Gastroesophageal sphincter (tissue), 4 donors: ENCODE measurements at regions not wholly inside any gene's neighbourhood (a gene's known extent, or its start where the extent isn't known, plus 50 kb on each side); places are given as distances from the start of the nearest gene placed in this dataset.

Source experiments
- ATAC-seq: fragments of 150-250 bp; one replicate; pipeline ENCODE4 v1.9.1; 2016; ENCODE audit warnings: mild to moderate bottlenecking, moderate library complexity
- H3K27ac ChIP-seq, 4 donors: fragments of 200-600 bp; sonication (generic) in 3 of 4; 1 replicate in 3 of 4; 2 replicates in 1 of 4; pipeline ENCODE4 v1.5.1; 2016 to 2019
- H3K27me3 ChIP-seq: fragments of 200-600 bp; sonication (generic); one replicate; pipeline ENCODE4 v1.5.1; 2019
- H3K36me3 ChIP-seq, 2 donors: fragments of 200-600 bp; sonication (generic); one replicate each; pipeline ENCODE4 v1.5.1; 2019; ENCODE audit warnings: control low read depth in 1 of 2
- H3K4me1 ChIP-seq, 3 donors: fragments of 200-600 bp; sonication (generic); 1 replicate in 2 of 3; 2 replicates in 1 of 3; pipeline ENCODE4 v1.5.1; 2016 to 2019; ENCODE audit warnings: control low read depth in 2 of 3
- H3K4me3 ChIP-seq, 2 donors: fragments of 200-600 bp; sonication (generic); one replicate each; pipeline ENCODE4 v1.5.1; 2019; ENCODE audit warnings: mild to moderate bottlenecking in 1 of 2, moderate library complexity in 1 of 2
- H3K9me3 ChIP-seq, 3 donors: fragments of 200-600 bp; sonication (generic); one replicate each; pipeline ENCODE4 v1.5.1; 2017 to 2019; ENCODE audit warnings: control low read depth in 2 of 3
- CTCF ChIP-seq, 4 experiments: fragments of 200-600 bp in 2 of 4; fragments of 450-650 bp in 2 of 4; sonication (generic) in 1 of 4; IDR thresholded peaks; one replicate each; pipeline ENCODE4 v1.5.1; 2017 to 2019; ENCODE audit warnings: antibody characterized with exemption in 4 of 4, mild to moderate bottlenecking in 2 of 4, moderate library complexity in 2 of 4
- EP300 ChIP-seq: sonication (generic); formaldehyde crosslinking; IDR thresholded peaks from one replicate; pipeline ENCODE4 v1.6.1; 2017; ENCODE audit warnings: antibody characterized with exemption, mild to moderate bottlenecking
- POLR2A ChIP-seq, 2 donors: fragments of 450-650 bp; IDR thresholded peaks; one replicate each; pipeline ENCODE4 v1.6.1; 2017; ENCODE audit warnings: antibody characterized with exemption in 2 of 2, mild to moderate bottlenecking in 2 of 2, moderate library complexity in 1 of 2
- POLR2AphosphoS5 ChIP-seq: sonication (generic); formaldehyde crosslinking; IDR thresholded peaks from one replicate; pipeline ENCODE4 v1.6.1; 2017; ENCODE audit warnings: antibody characterized with exemption
- WGBS, 2 donors: methylation state at CpG; one replicate each; pipeline ENCODE4 v1.1.5; 2018; ENCODE audit warnings: low coverage in 1 of 2; 5-methylcytosine and 5-hydroxymethylcytosine counted together

GRCh38 chr10:3538656-3539531, 246.1 kb downstream of the KLF6 start:
- H3K4me3 ChIP-seq: no peak overlapping the region
- peak overlapping the region in 3 of 4 donors; percentile 31 to 76 (median 71) for H3K27ac ChIP-seq
- ATAC-seq: peak; percentile 76

GRCh38 chr10:3538291-3538655, 246.7 kb downstream of the KLF6 start:
- no peak for TF ChIP-seq POLR2AphosphoS5
- TF ChIP-seq CTCF (IDR thresholded peaks at IDR 0.05): no peak
- no peak for TF ChIP-seq POLR2A (IDR thresholded peaks at IDR 0.05)
- no peak for TF ChIP-seq EP300
- no peaks in the 10 kb centered on the region for H3K36me3 ChIP-seq
- no peaks in the 10 kb centered on the region for H3K9me3 ChIP-seq
- ATAC-seq: no peak
- no peaks in the 10 kb centered on the region for H3K27me3 ChIP-seq
- H3K4me1 ChIP-seq: peaks cover 0 to 33% (median 3%) of the 10 kb centered on the region in 3 donors
- H3K27ac ChIP-seq: peak overlapping the region in 3 of 4 donors; percentile 31 to 76 (median 71)
- WGBS, 2 donors: 68 to 86% methylated on average over 1 to 6 of the region's 6 CpGs
- H3K4me3 ChIP-seq: no peak overlapping the region

More at GRCh38 chr10:3538656-3539531, 246.1 kb downstream of the KLF6 start:
- Histone ChIP-seq H3K9me3 (no peaks in the 10 kb centered on the region), H3K36me3 (no peaks in the 10 kb centered on the region), H3K4me1 (peaks cover 0 to 33% (median 3%) of the 10 kb centered on the region in 3 donors), H3K27me3 (no peaks in the 10 kb centered on the region)
- no peak for TF ChIP-seq EP300
- TF ChIP-seq CTCF (IDR thresholded peaks at IDR 0.05): no peak
- TF ChIP-seq POLR2A (IDR thresholded peaks at IDR 0.05): no peak
- peak; percentile 91 for TF ChIP-seq POLR2AphosphoS5
- WGBS, 2 donors: 50 to 83% methylated on average over 12 to 23 of the region's 25 CpGs

- ATAC-seq: no peak
- 88 to 100% methylated on average over 3 of the region's 3 CpGs for WGBS, 2 donors
- Histone ChIP-seq H3K27ac (peak overlapping the region in 3 of 4 donors; percentile 31 to 76 (median 71)), H3K4me3 (no peak overlapping the region), H3K9me3 (no peaks in the 10 kb centered on the region), H3K4me1 (peaks cover 0 to 29% (median 3%) of the 10 kb centered on the region in 3 donors), H3K36me3 (no peaks in the 10 kb centered on the region), H3K27me3 (no peaks in the 10 kb centered on the region)
- TF ChIP-seq EP300: no peak
- no peak for TF ChIP-seq POLR2A (IDR thresholded peaks at IDR 0.05)
- TF ChIP-seq CTCF (IDR thresholded peaks at IDR 0.05): no peak
- TF ChIP-seq POLR2AphosphoS5: no peak
These were observed 247.5 kb downstream of the KLF6 start for GRCh38 chr10:3537518-3537917.

GRCh38 chr10:3535001-3535400, 250.0 kb downstream of the KLF6 start:
- Histone ChIP-seq H3K9me3 (no peaks in the 10 kb centered on the region), H3K27me3 (no peaks in the 10 kb centered on the region), H3K27ac (no peak overlapping the region), H3K4me3 (no peak overlapping the region), H3K4me1 (peaks cover 0 to 17% (median 0%) of the 10 kb centered on the region in 3 donors), H3K36me3 (no peaks in the 10 kb centered on the region)
- ATAC-seq: no peak
- WGBS, 2 donors: 93% methylated on average over 7 of the region's 7 CpGs; no CpG with 5 or more reads in 1 of the 2 donors
- no peak for TF ChIP-seq EP300
- TF ChIP-seq POLR2A (IDR thresholded peaks at IDR 0.05): no peak
- TF ChIP-seq CTCF (IDR thresholded peaks at IDR 0.05): no peak
- TF ChIP-seq POLR2AphosphoS5: no peak

GRCh38 chr10:3534433-3534832, 250.6 kb downstream of the KLF6 start:
- 89% methylated on average over 10 of the region's 10 CpGs; no CpG with 5 or more reads in 1 of the 2 donors for WGBS, 2 donors
- ATAC-seq: no peak

More at GRCh38 chr10:3534433-3534832, 250.6 kb downstream of the KLF6 start:
- Histone ChIP-seq H3K4me1 (peaks cover 0 to 18% (median 0%) of the 10 kb centered on the region in 3 donors), H3K27me3 (no peaks in the 10 kb centered on the region), H3K36me3 (no peaks in the 10 kb centered on the region), H3K9me3 (no peaks in the 10 kb centered on the region), H3K27ac (no peak overlapping the region), H3K4me3 (no peak overlapping the region)
- TF ChIP-seq CTCF (IDR thresholded peaks at IDR 0.05): no peak
